NCI-H2171 (cell line): ENCODE measurements at regions not wholly inside any gene's neighbourhood (a gene's known extent, or its start where the extent isn't known, plus 50 kb on each side); places are given as distances from the start of the nearest gene placed in this dataset.
"Not testable (repeated sequence)": the region's sequence is repeated elsewhere in the genome, so short reads cannot be mapped to it uniquely, and the experiment has no call there.

Experiments used
- DNase-seq: peaks from one replicate; lab custom pipeline; 2025; lab: John Stamatoyannopoulos, UW

DNA sequence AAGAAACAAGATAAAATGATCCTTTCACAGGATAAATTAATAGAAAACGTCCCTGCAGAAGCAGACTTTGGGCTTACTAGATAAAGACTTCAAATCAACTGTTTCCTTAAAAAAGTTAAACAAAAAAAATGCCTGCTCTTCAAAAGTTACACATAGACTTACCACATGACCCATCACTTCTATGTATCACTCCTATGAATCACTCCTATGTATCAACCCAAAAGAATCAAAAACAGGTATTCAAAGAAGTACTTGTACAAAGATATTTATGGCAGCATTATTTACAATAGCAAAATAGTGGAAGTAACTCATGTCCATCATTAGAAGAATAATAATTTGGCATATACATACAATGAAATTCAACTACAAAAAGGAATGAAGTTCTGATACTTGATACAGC, 56.3 kb upstream of the PRDM9 start:
- no peak for DNase-seq

DNA sequence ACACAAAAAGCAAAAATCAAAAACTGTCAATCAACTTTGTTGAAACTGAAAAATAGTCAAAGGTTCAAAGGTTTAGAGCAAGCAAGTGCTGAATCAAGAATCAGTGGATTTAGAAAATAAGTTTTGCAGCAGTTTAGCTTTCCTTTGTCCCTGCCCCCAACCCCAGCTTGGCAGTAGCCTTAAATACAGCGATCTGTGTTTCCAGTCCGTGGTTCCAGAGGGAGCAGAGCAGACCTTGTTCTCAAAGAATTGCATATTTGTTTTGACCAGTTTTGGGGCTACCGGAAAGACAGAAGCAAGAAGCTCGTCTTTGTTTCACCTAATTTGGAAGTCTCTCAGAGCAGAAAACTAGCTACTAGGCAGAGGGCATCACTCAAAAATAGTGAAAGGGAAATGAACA, 57.2 kb upstream of the PRDM9 start:
- DNase-seq: no peak

GRCh38 chr5:23448627-23449026, 58.8 kb upstream of the PRDM9 start:
- DNase-seq: no peak

GRCh38 chr5:23446424-23446823, 61.0 kb upstream of the PRDM9 start:
- no peak for DNase-seq

- DNase-seq: no peak
Measured at GRCh38 chr5:23445573-23445972, 61.8 kb upstream of the PRDM9 start.

GRCh38 chr5:23440703-23441102, 66.7 kb upstream of the PRDM9 start:
- DNase-seq: no peak

DNA sequence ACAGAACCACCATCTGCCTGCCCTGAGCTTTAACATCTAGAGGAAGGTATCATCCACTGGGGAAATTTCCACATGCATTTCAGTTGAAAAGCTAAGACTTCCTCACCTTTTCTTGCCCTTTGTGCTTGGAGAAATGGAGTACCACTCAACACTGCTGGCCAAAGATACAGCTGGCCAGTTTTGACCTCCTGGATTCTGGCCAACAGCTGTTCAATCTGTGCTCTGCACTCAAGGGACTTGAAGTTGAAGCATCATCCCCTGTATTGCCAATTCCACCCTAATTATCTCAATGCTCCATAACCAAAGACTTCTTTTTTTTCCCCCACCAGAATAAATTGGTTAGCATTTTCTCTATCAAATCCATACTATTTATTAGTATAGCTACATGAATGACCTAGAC, 70.4 kb upstream of the PRDM9 start:
- DNase-seq: no peak

GRCh38 chr5:23433534-23434315, 73.7 kb upstream of the PRDM9 start:
- no peak for DNase-seq

GRCh38 chr5:23428705-23429104, 78.7 kb upstream of the PRDM9 start:
- no peak for DNase-seq

DNA sequence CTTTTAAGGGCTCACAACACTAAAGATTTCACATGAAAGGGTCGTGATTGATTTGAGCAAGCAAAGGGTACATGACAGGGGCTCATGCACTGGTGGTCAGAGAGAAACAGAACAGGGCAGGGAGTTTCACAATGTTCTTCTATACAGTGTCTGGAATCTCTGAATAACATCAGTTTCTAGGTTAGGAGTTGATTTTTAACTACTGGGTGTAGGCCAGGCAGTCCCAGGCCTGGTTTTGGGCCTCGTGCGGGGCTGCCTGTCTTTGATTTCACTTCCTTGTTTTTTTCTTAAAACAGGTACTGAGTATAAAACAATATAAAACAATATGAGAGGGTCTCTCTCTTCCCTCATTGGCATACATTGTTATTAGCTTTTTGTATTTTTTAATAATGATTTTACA, 87.2 kb upstream of the PRDM9 start:
- not testable (repeated sequence) for DNase-seq

- DNase-seq: peak; percentile 47
Measured at GRCh38 chr5:23419115-23419514, 88.3 kb upstream of the PRDM9 start.

GRCh38 chr5:23412515-23412914, 94.9 kb upstream of the PRDM9 start:
- DNase-seq: no peak

- no peak for DNase-seq
Measured at GRCh38 chr5:23411994-23412393, 95.4 kb upstream of the PRDM9 start.

DNA sequence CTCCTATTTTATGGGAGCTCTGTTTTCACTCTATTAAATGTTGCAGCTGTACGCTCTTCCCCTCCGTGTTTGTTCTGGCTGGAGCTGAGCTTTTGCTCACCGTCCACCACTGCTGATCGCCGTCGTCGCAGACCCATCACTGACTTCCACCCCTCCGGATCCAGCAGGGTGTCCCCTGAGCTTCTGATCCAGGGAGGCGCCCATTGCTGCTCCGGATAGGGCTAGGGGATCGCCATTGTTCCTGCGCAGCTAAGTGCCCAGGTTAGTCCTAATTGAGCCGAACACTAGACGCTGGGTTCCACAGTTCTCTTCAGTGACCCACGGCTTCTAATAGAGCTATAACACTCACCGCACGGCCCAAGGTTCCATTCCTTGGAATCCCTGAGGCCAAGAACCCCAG, 96.2 kb upstream of the PRDM9 start:
- no peak for DNase-seq

DNA sequence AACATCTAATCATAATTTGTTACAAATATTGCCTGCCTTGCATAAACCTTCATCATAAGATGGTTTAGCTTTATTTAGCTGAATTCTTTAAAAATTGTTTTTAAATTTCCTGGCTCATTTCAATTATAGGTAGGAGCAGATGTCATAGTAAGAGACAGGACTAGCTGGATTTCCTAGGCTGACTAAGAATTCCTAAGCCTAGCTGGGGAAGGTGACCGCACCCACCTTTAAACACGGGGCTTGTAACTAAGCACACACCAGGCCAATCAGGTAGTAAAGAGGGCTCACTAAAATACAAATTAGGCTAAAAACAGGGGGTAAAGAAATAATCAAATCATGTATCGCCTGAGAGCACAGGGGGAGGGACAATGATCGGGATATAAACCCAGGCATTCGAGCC, 96.6 kb upstream of the PRDM9 start:
- not testable (repeated sequence) for DNase-seq

- DNase-seq: no peak
Measured at GRCh38 chr5:23405316-23406068, 101.9 kb upstream of the PRDM9 start.

GRCh38 chr5:23402585-23402984, 104.8 kb upstream of the PRDM9 start:
- DNase-seq: no peak

DNA sequence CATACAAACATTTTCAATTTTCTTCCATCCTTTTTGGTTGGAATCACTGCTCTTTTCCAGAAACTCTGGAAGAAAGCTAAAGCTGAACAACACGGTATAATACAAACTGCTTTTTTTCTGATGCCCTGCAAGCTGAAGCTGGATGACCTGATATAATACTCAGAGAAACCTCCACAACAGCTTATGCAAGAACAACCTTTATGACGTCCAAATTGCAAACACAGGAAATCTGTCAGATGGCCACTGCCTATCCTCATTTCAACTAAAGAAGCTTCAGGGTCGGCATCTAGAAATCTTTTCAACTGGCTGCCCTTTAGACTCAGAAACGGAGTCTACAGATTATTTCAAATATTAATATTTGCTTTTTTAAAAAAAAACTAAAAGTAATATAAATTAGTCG, 106.5 kb upstream of the PRDM9 start:
- no peak for DNase-seq

DNA sequence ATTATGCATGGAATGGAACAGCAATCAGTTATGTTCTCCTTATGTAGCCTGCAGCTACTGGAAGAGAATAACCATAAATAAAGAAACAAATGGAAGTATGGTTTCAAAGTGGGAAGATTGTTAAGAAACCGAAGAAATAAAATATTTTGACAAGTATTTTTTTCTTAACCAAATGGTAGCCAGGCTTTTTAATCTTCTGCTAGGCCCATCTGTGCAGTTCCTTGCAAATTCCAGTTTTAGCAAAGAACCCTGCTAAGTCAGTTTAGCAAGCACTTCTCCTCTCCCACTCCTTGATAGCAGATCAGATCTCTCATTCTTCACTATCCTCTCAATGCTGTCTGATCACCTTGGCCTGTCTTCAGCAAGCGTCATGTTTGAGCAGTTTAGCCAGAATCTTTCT, 111.1 kb upstream of the PRDM9 start:
- no peak for DNase-seq

GRCh38 chr5:23389291-23390101, 117.9 kb upstream of the PRDM9 start:
- no peak for DNase-seq

DNA sequence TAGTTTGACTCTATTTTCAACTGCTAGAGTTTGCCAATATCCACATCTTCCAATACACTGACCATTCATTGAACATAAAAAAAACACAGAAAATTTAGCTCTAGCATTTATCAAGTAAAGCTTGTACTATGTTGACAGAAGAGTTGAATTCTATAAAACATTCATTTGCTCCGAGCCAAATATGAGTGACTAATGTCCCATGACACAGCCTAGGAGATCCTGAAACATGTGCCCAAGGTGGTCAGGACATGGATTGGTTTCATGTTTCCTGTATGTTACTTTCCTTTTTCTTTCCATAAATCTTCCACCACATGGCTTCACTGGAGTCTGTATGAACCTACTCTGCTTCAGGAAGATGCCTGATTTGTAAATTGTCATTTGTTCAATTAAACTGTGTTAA, 122.4 kb upstream of the PRDM9 start:
- DNase-seq: no peak

GRCh38 chr5:23372177-23372576, 135.2 kb upstream of the PRDM9 start:
- DNase-seq: no peak

DNA sequence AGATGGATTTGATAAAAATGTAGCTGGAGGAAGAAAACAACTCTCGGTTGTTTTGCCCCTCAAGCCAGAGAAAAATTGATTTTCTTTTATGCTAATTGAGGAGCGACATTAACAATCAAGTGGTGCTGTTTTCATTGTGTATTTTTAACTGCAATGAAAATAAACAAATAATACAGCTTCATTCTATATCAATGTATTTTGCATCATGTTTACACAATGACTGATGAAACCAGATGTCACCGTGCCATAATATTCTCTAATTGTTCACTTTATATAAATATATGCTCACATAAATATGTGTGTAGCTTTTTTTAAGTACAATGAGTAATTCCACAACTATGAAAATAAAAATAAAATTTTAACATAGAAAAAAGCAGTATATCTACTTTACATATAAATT, 139.0 kb upstream of the PRDM9 start:
- DNase-seq: no peak
